ENCODE measurements at regions not wholly inside any gene's neighbourhood (a gene's known extent, or its start where the extent isn't known, plus 50 kb on each side); places are given as distances from the start of the nearest gene placed in this dataset.

GRCh38 chr5:4640795-4641194 lies 499.3 kb upstream of the ADAMTS16 start:
- no peak for DNase-seq (ENCODE audit: low read depth)

GRCh38 chr5:4642525-4642924 lies 497.6 kb upstream of the ADAMTS16 start:
- DNase-seq (ENCODE audit: low read depth), result no peak

- no peak for DNase-seq (ENCODE audit: low read depth)
Measured at GRCh38 chr5:4643190-4643589, 496.9 kb upstream of the ADAMTS16 start.

- no peak for DNase-seq (ENCODE audit: low read depth)
Measured at GRCh38 chr5:4643960-4644359, 496.2 kb upstream of the ADAMTS16 start.

GRCh38 chr5:4646715-4647375 lies 493.3 kb upstream of the ADAMTS16 start:
- DNase-seq (ENCODE audit: low read depth), result no peak

- no peak for DNase-seq (ENCODE audit: low read depth)
Measured at GRCh38 chr5:4647955-4648354, 492.2 kb upstream of the ADAMTS16 start.

- no peak for DNase-seq (ENCODE audit: low read depth)
Measured at GRCh38 chr5:4651806-4652565, 488.1 kb upstream of the ADAMTS16 start.

GRCh38 chr5:4653475-4653874 lies 486.7 kb upstream of the ADAMTS16 start:
- no peak for DNase-seq (ENCODE audit: low read depth)

GRCh38 chr5:4659851-4660250 lies 480.3 kb upstream of the ADAMTS16 start:
- DNase-seq (ENCODE audit: low read depth), result no peak

GRCh38 chr5:4661326-4661725 lies 478.8 kb upstream of the ADAMTS16 start:
- DNase-seq (ENCODE audit: low read depth), result no peak

- DNase-seq (ENCODE audit: low read depth), result no peak
Measured at GRCh38 chr5:4661836-4662235, 478.3 kb upstream of the ADAMTS16 start.

GRCh38 chr5:4662756-4663155 lies 477.4 kb upstream of the ADAMTS16 start:
- no peak for DNase-seq (ENCODE audit: low read depth)

GRCh38 chr5:4665911-4666310 lies 474.2 kb upstream of the ADAMTS16 start:
- no peak for DNase-seq (ENCODE audit: low read depth)

GRCh38 chr5:4674166-4674565 lies 466.0 kb upstream of the ADAMTS16 start:
- no peak for DNase-seq (ENCODE audit: low read depth)

- DNase-seq (ENCODE audit: low read depth), result no peak
Measured at GRCh38 chr5:4676934-4677333, 463.2 kb upstream of the ADAMTS16 start.

- no peak for DNase-seq (ENCODE audit: low read depth)
Measured at GRCh38 chr5:4684946-4685345, 455.2 kb upstream of the ADAMTS16 start.

GRCh38 chr5:4698596-4698995 lies 441.5 kb upstream of the ADAMTS16 start:
- DNase-seq (ENCODE audit: low read depth), result no peak

GRCh38 chr5:4699592-4699991 lies 440.5 kb upstream of the ADAMTS16 start:
- no peak for DNase-seq (ENCODE audit: low read depth)

GRCh38 chr5:4700069-4700468 lies 440.1 kb upstream of the ADAMTS16 start:
- no peak for DNase-seq (ENCODE audit: low read depth)

GRCh38 chr5:4700871-4701270 lies 439.3 kb upstream of the ADAMTS16 start:
- no peak for DNase-seq (ENCODE audit: low read depth)

GRCh38 chr5:4703931-4704458 lies 436.1 kb upstream of the ADAMTS16 start:
- no peak for DNase-seq (ENCODE audit: low read depth)

- no peak for DNase-seq (ENCODE audit: low read depth)
Measured at GRCh38 chr5:4704951-4705350, 435.2 kb upstream of the ADAMTS16 start.

- DNase-seq (ENCODE audit: low read depth), result no peak
Measured at GRCh38 chr5:4716781-4717180, 423.3 kb upstream of the ADAMTS16 start.

GRCh38 chr5:4717446-4717845 lies 422.7 kb upstream of the ADAMTS16 start:
- no peak for DNase-seq (ENCODE audit: low read depth)
